Prostate gland (tissue), 2 donors: ENCODE measurements at regions not wholly inside any gene's neighbourhood (a gene's known extent, or its start where the extent isn't known, plus 50 kb on each side); places are given as distances from the start of the nearest gene placed in this dataset.

Experiments used
- CTCF ChIP-seq, 4 experiments: fragments of 200-600 bp in 2 of 4; fragments of 450-650 bp in 2 of 4; sonication (generic) in 2 of 4; IDR thresholded peaks; 1 replicate in 3 of 4; 2 replicates in 1 of 4; pipeline ENCODE4 v1.5.1; 2016 to 2019; ENCODE audit warnings: antibody characterized with exemption in 4 of 4, mild to moderate bottlenecking in 2 of 4, moderate library complexity in 2 of 4
- POLR2A ChIP-seq: fragments of 450-650 bp; IDR thresholded peaks from one replicate; pipeline ENCODE4 v1.6.1; 2016; ENCODE audit warnings: antibody characterized with exemption, mild to moderate bottlenecking
- POLR2AphosphoS5 ChIP-seq: sonication (generic); formaldehyde crosslinking; IDR thresholded peaks from one replicate; pipeline ENCODE4 v1.6.1; 2017; ENCODE audit warnings: antibody characterized with exemption

- TF ChIP-seq CTCF (IDR thresholded peaks at IDR 0.05) (no peak), POLR2AphosphoS5 (no peak), POLR2A (no peak)
Measured at GRCh38 chr5:54804521-54804920, 180.9 kb downstream of the ESM1 start.
